ENCODE measurements at regions not wholly inside any gene's neighbourhood (a gene's known extent, or its start where the extent isn't known, plus 50 kb on each side); places are given as distances from the start of the nearest gene placed in this dataset.

GRCh38 chr22:48860557-48860956, 967.1 kb downstream of the BRD1 start:
- Mint-ChIP-seq H3K36me3 (ENCODE audit: low read depth) (no peaks in the 10 kb centered on the region), H3K27me3 (ENCODE audit: low read depth) (peaks cover 16% of the 10 kb centered on the region), H3K4me3 (no peak overlapping the region), H3K9me3 (no peaks in the 10 kb centered on the region), H3K27ac (no peak overlapping the region), H3K4me1 (ENCODE audit: low read depth) (no peaks in the 10 kb centered on the region)
- intact Hi-C loops (cut with micrococcal nuclease) = no loop called here
- CTCF ChIA-PET = no interaction called here
- DNase-seq = no peak

- no peaks in the 10 kb centered on the region for H3K36me3 Mint-ChIP-seq (ENCODE audit: low read depth)
- CTCF ChIA-PET = no interaction called here
- peaks cover 10% of the 10 kb centered on the region for H3K27me3 Mint-ChIP-seq (ENCODE audit: low read depth)
- H3K9me3 Mint-ChIP-seq = no peaks in the 10 kb centered on the region
- DNase-seq = no peak
- H3K4me3 Mint-ChIP-seq = no peak overlapping the region
- no peaks in the 10 kb centered on the region for H3K4me1 Mint-ChIP-seq (ENCODE audit: low read depth)
- H3K27ac Mint-ChIP-seq = no peak overlapping the region
- intact Hi-C loops (cut with micrococcal nuclease) = no loop called here
These were observed 968.8 kb downstream of the BRD1 start for GRCh38 chr22:48858856-48859255.

- Mint-ChIP-seq H3K27ac (no peak overlapping the region), H3K27me3 (ENCODE audit: low read depth) (peaks cover 10% of the 10 kb centered on the region), H3K36me3 (ENCODE audit: low read depth) (no peaks in the 10 kb centered on the region), H3K9me3 (no peaks in the 10 kb centered on the region), H3K4me3 (no peak overlapping the region), H3K4me1 (ENCODE audit: low read depth) (no peaks in the 10 kb centered on the region)
- intact Hi-C loops (cut with micrococcal nuclease) = no loop called here
- DNase-seq = no peak
- CTCF ChIA-PET = interaction anchor here (0.7 kb wide), 1 partner anchor 153 kb away, joined by 4 read pairs; no protein-coding TSS in a partner anchor
These were observed 969.6 kb downstream of the BRD1 start for GRCh38 chr22:48858121-48858520.

- Mint-ChIP-seq H3K9me3 (no peaks in the 10 kb centered on the region), H3K4me1 (ENCODE audit: low read depth) (no peaks in the 10 kb centered on the region), H3K4me3 (no peak overlapping the region), H3K27me3 (ENCODE audit: low read depth) (peaks cover 10% of the 10 kb centered on the region), H3K36me3 (ENCODE audit: low read depth) (no peaks in the 10 kb centered on the region), H3K27ac (no peak overlapping the region)
- CTCF ChIA-PET = interaction anchor here (0.7 kb wide), 2 partner anchors 88 to 152 kb away, joined by 3 to 4 read pairs; no protein-coding TSS in a partner anchor
- no peak for DNase-seq
- intact Hi-C loops (cut with micrococcal nuclease) = no loop called here
These were observed 970.4 kb downstream of the BRD1 start for GRCh38 chr22:48857202-48857805.

- CTCF ChIA-PET = no interaction called here
- intact Hi-C loops (cut with micrococcal nuclease) = no loop called here
- no peak overlapping the region for H3K27ac Mint-ChIP-seq
- peaks cover 13% of the 10 kb centered on the region for H3K27me3 Mint-ChIP-seq (ENCODE audit: low read depth)
- H3K4me1 Mint-ChIP-seq (ENCODE audit: low read depth) = no peaks in the 10 kb centered on the region
- no peak overlapping the region for H3K4me3 Mint-ChIP-seq
- no peak for DNase-seq
- no peaks in the 10 kb centered on the region for H3K36me3 Mint-ChIP-seq (ENCODE audit: low read depth)
- no peaks in the 10 kb centered on the region for H3K9me3 Mint-ChIP-seq
These were observed 971.4 kb downstream of the BRD1 start for GRCh38 chr22:48856308-48856615.

- peaks cover 13% of the 10 kb centered on the region for H3K27me3 Mint-ChIP-seq (ENCODE audit: low read depth)
- H3K4me3 Mint-ChIP-seq = no peak overlapping the region
These were observed 971.9 kb downstream of the BRD1 start for GRCh38 chr22:48855593-48856307.

GRCh38 chr22:48855013-48855412, 972.7 kb downstream of the BRD1 start:
- Mint-ChIP-seq H3K27me3 (ENCODE audit: low read depth) (peaks cover 13% of the 10 kb centered on the region), H3K4me3 (no peak overlapping the region), H3K36me3 (ENCODE audit: low read depth) (no peaks in the 10 kb centered on the region), H3K4me1 (ENCODE audit: low read depth) (no peaks in the 10 kb centered on the region), H3K27ac (no peak overlapping the region), H3K9me3 (no peaks in the 10 kb centered on the region)
- CTCF ChIA-PET = no interaction called here
- no peak for DNase-seq
- intact Hi-C loops (cut with micrococcal nuclease) = no loop called here

More at GRCh38 chr22:48855593-48856307, 971.9 kb downstream of the BRD1 start:
- CTCF ChIA-PET = no interaction called here
- intact Hi-C loops (cut with micrococcal nuclease) = no loop called here
- Mint-ChIP-seq H3K9me3 (no peaks in the 10 kb centered on the region), H3K4me1 (ENCODE audit: low read depth) (no peaks in the 10 kb centered on the region), H3K27ac (no peak overlapping the region), H3K36me3 (ENCODE audit: low read depth) (no peaks in the 10 kb centered on the region)
- no peak for DNase-seq

GRCh38 chr22:48853627-48854240, 973.9 kb downstream of the BRD1 start:
- Mint-ChIP-seq H3K4me3 (no peak overlapping the region), H3K4me1 (ENCODE audit: low read depth) (no peaks in the 10 kb centered on the region), H3K27me3 (ENCODE audit: low read depth) (peaks cover 16% of the 10 kb centered on the region), H3K9me3 (no peaks in the 10 kb centered on the region), H3K36me3 (ENCODE audit: low read depth) (no peaks in the 10 kb centered on the region), H3K27ac (no peak overlapping the region)
- no peak for DNase-seq
- intact Hi-C loops (cut with micrococcal nuclease) = no loop called here
- CTCF ChIA-PET = no interaction called here

- Mint-ChIP-seq H3K4me3 (no peak overlapping the region), H3K36me3 (ENCODE audit: low read depth) (no peaks in the 10 kb centered on the region)
- CTCF ChIA-PET = no interaction called here
These were observed 975.6 kb downstream of the BRD1 start for GRCh38 chr22:48851933-48852549.

GRCh38 chr22:48850658-48851287, 976.9 kb downstream of the BRD1 start:
- no peaks in the 10 kb centered on the region for H3K9me3 Mint-ChIP-seq
- intact Hi-C loops (cut with micrococcal nuclease) = no loop called here

More at GRCh38 chr22:48851933-48852549, 975.6 kb downstream of the BRD1 start:
- intact Hi-C loops (cut with micrococcal nuclease) = no loop called here
- peaks cover 16% of the 10 kb centered on the region for H3K27me3 Mint-ChIP-seq (ENCODE audit: low read depth)
- H3K9me3 Mint-ChIP-seq = no peaks in the 10 kb centered on the region
- no peak for DNase-seq
- H3K27ac Mint-ChIP-seq = no peak overlapping the region
- H3K4me1 Mint-ChIP-seq (ENCODE audit: low read depth) = no peaks in the 10 kb centered on the region

GRCh38 chr22:48849963-48850657, 977.6 kb downstream of the BRD1 start:
- Mint-ChIP-seq H3K4me1 (ENCODE audit: low read depth) (no peaks in the 10 kb centered on the region), H3K36me3 (ENCODE audit: low read depth) (no peaks in the 10 kb centered on the region), H3K27ac (no peak overlapping the region), H3K27me3 (ENCODE audit: low read depth) (peaks cover 20% of the 10 kb centered on the region), H3K4me3 (no peak overlapping the region), H3K9me3 (no peaks in the 10 kb centered on the region)
- CTCF ChIA-PET = interaction anchor here (0.6 kb wide), 1 partner anchor 48 kb away, joined by 3 read pairs; no protein-coding TSS in a partner anchor
- no peak for DNase-seq
- intact Hi-C loops (cut with micrococcal nuclease) = no loop called here

More at GRCh38 chr22:48850658-48851287, 976.9 kb downstream of the BRD1 start:
- Mint-ChIP-seq H3K4me3 (no peak overlapping the region), H3K27me3 (ENCODE audit: low read depth) (peaks cover 20% of the 10 kb centered on the region), H3K36me3 (ENCODE audit: low read depth) (no peaks in the 10 kb centered on the region), H3K27ac (no peak overlapping the region), H3K4me1 (ENCODE audit: low read depth) (no peaks in the 10 kb centered on the region)
- CTCF ChIA-PET = no interaction called here
- no peak for DNase-seq

Data from activated naive CD4-positive, alpha-beta T cell treated with anti-CD3 and anti-CD28 coated beads for 36 hours (primary cell).